Bronchial epithelial cell (primary cell): ENCODE measurements at regions not wholly inside any gene's neighbourhood (a gene's known extent, or its start where the extent isn't known, plus 50 kb on each side); places are given as distances from the start of the nearest gene placed in this dataset.

Source experiments
- DNase-seq: peaks from one replicate; pipeline ENCODE4 v3.0.0-alpha.2; 2010; ENCODE audit warnings: low read depth
- FAIRE-seq: peaks from 2 replicates; lab custom pipeline; 2011; peaks lifted over from hg19 to GRCh38; lab: Jason Lieb, UNC
- H3K27me3 ChIP-seq: 2 replicates; pipeline ENCODE4 v1.5.1; 2011; ENCODE audit warnings: low read length; ENCODE audit not compliant: control insufficient read depth, insufficient read depth
- H3K36me3 ChIP-seq: 2 replicates; pipeline ENCODE4 v1.5.1; 2011; ENCODE audit warnings: low read length; ENCODE audit not compliant: control insufficient read depth, insufficient read depth
- H3K4me3 ChIP-seq: 2 replicates; pipeline ENCODE4 v1.5.1; 2011; ENCODE audit warnings: mild to moderate bottlenecking, low read depth, low read length, control low read depth
- TF ChIP-seq, protein P1 (sequence below): IDR thresholded peaks from 2 replicates; pipeline ENCODE4 v1.5.1; 2011; ENCODE audit warnings: mild to moderate bottlenecking, moderate library complexity, low read length, control low read depth, inconsistent platforms; ENCODE audit not compliant: insufficient read depth, severe bottlenecking

DNA sequence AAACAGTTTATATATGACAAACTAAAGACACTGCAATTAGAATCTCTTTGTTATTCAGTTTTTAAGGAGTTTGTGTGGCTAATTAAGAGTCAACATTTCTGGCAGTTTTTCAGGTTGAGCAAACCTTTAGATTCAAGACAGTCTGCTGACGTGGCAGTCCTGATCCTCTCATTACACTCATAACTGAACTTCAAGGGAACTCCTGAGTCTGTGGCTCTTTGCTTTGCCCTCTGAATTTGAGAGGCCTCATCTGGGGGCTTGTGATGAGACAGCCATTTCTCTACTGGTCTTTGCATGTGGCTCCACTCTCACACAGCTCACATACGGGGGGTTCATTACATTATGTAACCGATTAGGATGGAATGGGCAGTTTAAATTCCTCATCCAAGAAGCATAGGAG, 182.9 kb upstream of the MEF2C start:
- H3K4me3 ChIP-seq = no peak overlapping the region
- no peaks in the 10 kb centered on the region for H3K36me3 ChIP-seq
- TF ChIP-seq, protein P1, sequence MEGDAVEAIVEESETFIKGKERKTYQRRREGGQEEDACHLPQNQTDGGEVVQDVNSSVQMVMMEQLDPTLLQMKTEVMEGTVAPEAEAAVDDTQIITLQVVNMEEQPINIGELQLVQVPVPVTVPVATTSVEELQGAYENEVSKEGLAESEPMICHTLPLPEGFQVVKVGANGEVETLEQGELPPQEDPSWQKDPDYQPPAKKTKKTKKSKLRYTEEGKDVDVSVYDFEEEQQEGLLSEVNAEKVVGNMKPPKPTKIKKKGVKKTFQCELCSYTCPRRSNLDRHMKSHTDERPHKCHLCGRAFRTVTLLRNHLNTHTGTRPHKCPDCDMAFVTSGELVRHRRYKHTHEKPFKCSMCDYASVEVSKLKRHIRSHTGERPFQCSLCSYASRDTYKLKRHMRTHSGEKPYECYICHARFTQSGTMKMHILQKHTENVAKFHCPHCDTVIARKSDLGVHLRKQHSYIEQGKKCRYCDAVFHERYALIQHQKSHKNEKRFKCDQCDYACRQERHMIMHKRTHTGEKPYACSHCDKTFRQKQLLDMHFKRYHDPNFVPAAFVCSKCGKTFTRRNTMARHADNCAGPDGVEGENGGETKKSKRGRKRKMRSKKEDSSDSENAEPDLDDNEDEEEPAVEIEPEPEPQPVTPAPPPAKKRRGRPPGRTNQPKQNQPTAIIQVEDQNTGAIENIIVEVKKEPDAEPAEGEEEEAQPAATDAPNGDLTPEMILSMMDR = no peak
- FAIRE-seq (no peak), DNase-seq (no peak)
- no peaks in the 10 kb centered on the region for H3K27me3 ChIP-seq

DNA sequence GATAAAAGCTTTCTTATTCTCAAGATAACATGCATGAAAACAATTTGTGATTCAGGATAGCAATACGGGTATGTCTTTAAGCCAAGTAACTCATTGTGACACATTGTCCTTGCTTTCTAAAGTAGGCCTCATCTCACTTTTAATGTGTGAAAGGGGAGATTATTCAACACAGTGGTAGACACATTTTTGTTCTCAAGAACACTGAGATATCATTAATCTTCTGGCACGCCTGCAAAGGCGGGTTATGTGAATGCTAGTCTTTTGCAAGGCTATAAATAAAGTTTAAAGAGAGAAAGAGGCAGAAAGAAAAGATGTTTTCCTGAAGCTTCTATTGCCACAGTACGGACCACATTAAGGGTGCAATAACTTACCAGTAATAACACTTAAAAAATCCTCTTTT, 181.8 kb upstream of the MEF2C start:
- TF ChIP-seq, protein P1 = no peak
- no peak for DNase-seq
- H3K27me3 ChIP-seq = no peaks in the 10 kb centered on the region
- H3K4me3 ChIP-seq = no peak overlapping the region
- FAIRE-seq = no peak
- H3K36me3 ChIP-seq = no peaks in the 10 kb centered on the region

DNA sequence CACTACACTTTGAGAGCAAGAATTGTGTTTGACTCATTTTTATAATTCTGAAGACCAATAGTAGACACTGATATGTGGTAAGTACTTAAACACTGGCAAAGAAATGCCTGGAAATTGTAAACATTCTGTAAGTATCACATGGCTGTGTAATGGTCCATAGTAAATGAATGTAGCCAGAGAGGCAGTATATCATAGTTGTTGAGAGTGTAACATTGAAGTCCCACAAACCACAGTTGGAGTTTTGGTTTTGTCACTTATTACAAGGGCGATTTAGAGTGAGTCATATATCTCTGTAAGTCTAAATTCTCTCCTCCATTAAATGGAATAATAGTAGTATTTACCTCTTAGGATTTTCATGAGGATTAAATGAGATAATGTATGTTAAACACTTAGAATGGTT, 181.1 kb upstream of the MEF2C start:
- FAIRE-seq = no peak

DNA sequence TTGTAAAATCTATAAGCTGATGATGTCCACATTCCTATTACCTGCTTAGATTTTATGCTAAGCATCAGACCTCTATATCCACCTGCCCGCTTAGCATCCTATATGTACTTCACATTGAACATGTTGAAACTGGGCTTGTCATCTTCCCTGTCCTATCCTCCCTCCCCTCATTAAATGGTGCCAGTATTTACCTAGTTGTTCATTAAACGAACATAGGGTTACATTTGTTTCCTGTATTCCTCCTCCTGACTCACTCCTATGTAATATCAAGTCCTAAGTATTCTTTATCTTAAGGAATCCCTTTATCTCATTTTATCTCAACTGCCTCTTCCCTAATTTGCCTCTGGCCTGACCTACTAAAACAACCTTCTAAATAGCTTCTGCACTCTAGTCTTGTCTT, 177.8 kb upstream of the MEF2C start:
- H3K27me3 ChIP-seq = no peaks in the 10 kb centered on the region
- FAIRE-seq = no peak
- H3K36me3 ChIP-seq = no peaks in the 10 kb centered on the region
- H3K4me3 ChIP-seq = no peak overlapping the region
- DNase-seq = peak; percentile 18
- TF ChIP-seq, protein P1 = no peak

More for the DNA sequence above, 181.1 kb upstream of the MEF2C start:
- Histone ChIP-seq H3K36me3 (no peaks in the 10 kb centered on the region), H3K4me3 (no peak overlapping the region), H3K27me3 (no peaks in the 10 kb centered on the region)
- TF ChIP-seq, protein P1 = no peak
- no peak for DNase-seq

DNA sequence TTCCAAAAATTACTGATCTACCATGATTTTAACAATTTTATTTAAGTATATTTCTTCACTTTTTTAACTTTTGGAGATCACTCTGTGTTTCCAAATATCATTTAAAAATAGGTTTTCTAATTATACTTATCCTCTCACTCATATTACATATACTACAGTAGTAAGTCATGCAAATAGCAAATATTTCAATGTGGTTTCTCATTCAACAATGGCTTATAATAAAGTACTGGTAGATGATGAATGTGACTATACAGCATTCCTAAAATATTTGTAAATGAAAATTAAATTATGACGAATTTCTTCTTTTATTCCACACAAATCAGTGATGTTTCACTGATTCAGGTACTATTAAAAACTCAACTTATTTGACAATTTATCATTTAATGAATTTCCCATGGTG, 176.3 kb upstream of the MEF2C start:
- FAIRE-seq (no peak), DNase-seq (no peak)
- TF ChIP-seq, protein P1 = no peak
- Histone ChIP-seq H3K4me3 (no peak overlapping the region), H3K27me3 (no peaks in the 10 kb centered on the region), H3K36me3 (no peaks in the 10 kb centered on the region)

DNA sequence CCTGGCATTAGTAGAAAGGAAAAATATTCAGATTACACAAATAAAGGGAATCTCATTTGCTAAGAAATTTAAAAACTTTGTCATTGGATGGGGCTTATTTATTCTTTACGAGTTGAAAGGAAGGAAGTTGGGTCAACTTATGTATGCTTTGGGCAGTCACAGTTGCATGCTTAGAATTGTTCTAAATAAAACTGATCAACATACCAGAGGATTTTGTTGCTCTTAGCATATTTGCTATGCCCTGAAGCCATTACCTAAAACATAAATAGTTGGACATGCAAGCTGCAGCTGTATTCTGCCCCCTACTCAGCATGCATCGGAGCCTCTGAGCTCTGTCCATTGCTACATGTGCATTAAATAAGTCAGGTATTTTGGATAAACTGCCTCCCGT, 172.7 kb upstream of the MEF2C start:
- H3K36me3 ChIP-seq = no peaks in the 10 kb centered on the region
- FAIRE-seq = no peak

More for the DNA sequence above, 172.7 kb upstream of the MEF2C start:
- TF ChIP-seq, protein P1 = no peak
- no peak overlapping the region for H3K4me3 ChIP-seq
- no peaks in the 10 kb centered on the region for H3K27me3 ChIP-seq
- DNase-seq = no peak
